PC-3 (cell line): ENCODE measurements at regions not wholly inside any gene's neighbourhood (a gene's known extent, or its start where the extent isn't known, plus 50 kb on each side); places are given as distances from the start of the nearest gene placed in this dataset.
A peak's percentile ranks its signal among the peaks of the same experiment; 100 is the strongest.

Source experiments
- ATAC-seq: fragments of 200-7000 bp; cut with Tn5 transposase; 2 replicates; pipeline ENCODE4 v1.9.1; 2020; ENCODE audit warnings: mild to moderate bottlenecking, moderate library complexity
- BruUV-seq: library from RNA; stranded (reverse); fragments of 400-500 nt; replicated peaks from 2 replicates; lab custom pipeline; 2021; lab: Mats Ljungman, UMichigan
- CTCF ChIA-PET: fragments of 300-600 bp; sonication (Branson Sonifier 250); formaldehyde crosslinking; loops from one replicate; lab custom pipeline; 2022; ENCODE audit warnings: antibody characterized with exemption; lab: Charles Lee
- POLR2A ChIA-PET: fragments of 300-600 bp; sonication (Branson Sonifier 250); formaldehyde crosslinking; loops from one replicate; lab custom pipeline; 2022; ENCODE audit warnings: antibody characterized with exemption; ENCODE audit not compliant: unreplicated experiment; lab: Charles Lee
- DNase-seq: peaks from one replicate; pipeline ENCODE4 v3.0.0-alpha.2; 2015
- H2AFZ ChIP-seq: fragments of 300-600 bp; sonication (generic); 2 replicates; pipeline ENCODE4 v1.6.0; 2016; ENCODE audit warnings: antibody characterized with exemption, low read length
- H3F3A ChIP-seq: fragments of 300-600 bp; sonication (generic); one replicate; pipeline ENCODE4 v1.6.0; 2017; ENCODE audit warnings: antibody characterized with exemption, low read length, control low read depth, mild to moderate bottlenecking; ENCODE audit not compliant: unreplicated experiment
- H3K27ac ChIP-seq: fragments of 300-600 bp; sonication (generic); 2 replicates; pipeline ENCODE4 v1.5.1; 2016; ENCODE audit warnings: mild to moderate bottlenecking, low read length
- H3K27me3 ChIP-seq: fragments of 300-600 bp; sonication (generic); 2 replicates; pipeline ENCODE4 v1.6.1; 2016; ENCODE audit warnings: low read length, mixed read lengths
- H3K36me3 ChIP-seq: fragments of 300-600 bp; sonication (generic); 2 replicates; pipeline ENCODE4 v1.6.1; 2016; ENCODE audit warnings: low read depth, mixed run types, low read length, mixed read lengths
- H3K4me1 ChIP-seq: fragments of 300-600 bp; sonication (generic); 2 replicates; pipeline ENCODE4 v1.5.1; 2016; ENCODE audit warnings: low read length; ENCODE audit not compliant: insufficient read depth
- H3K4me2 ChIP-seq: fragments of 300-600 bp; sonication (generic); 2 replicates; pipeline ENCODE4 v1.6.0; 2016; ENCODE audit warnings: low read length
- H3K4me3 ChIP-seq: fragments of 300-600 bp; sonication (generic); 2 replicates; pipeline ENCODE4 v1.5.1; 2016; ENCODE audit warnings: mild to moderate bottlenecking, low read length, mixed read lengths
- H3K79me2 ChIP-seq: fragments of 300-600 bp; sonication (generic); 2 replicates; pipeline ENCODE4 v1.6.1; 2017; ENCODE audit warnings: low read length, mixed read lengths
- H3K9ac ChIP-seq: fragments of 300-600 bp; sonication (generic); 2 replicates; pipeline ENCODE4 v1.6.0; 2016; ENCODE audit warnings: mild to moderate bottlenecking, low read length
- H3K9me2 ChIP-seq: fragments of 300-600 bp; sonication (generic); replicated peaks from 2 replicates; pipeline ENCODE4 v1.6.1; 2016; ENCODE audit warnings: mixed run types, low read length, mixed read lengths
- H3K9me3 ChIP-seq: fragments of 300-600 bp; sonication (generic); 2 replicates; pipeline ENCODE4 v1.6.1; 2016; ENCODE audit warnings: low read length, mixed read lengths
- H4K20me1 ChIP-seq: fragments of 300-600 bp; sonication (generic); 2 replicates; pipeline ENCODE4 v1.6.1; 2016; ENCODE audit warnings: low read length, mixed read lengths
- CTCF ChIP-seq: fragments of 300-600 bp; sonication (generic); conservative IDR thresholded peaks from 2 replicates; pipeline ENCODE4 v1.5.1; 2017; ENCODE audit warnings: antibody characterized with exemption, low read depth, mild to moderate bottlenecking, low read length
- EZH2 ChIP-seq: fragments of 300-600 bp; sonication (generic); IDR thresholded peaks from one replicate; pipeline ENCODE4 v1.6.1; 2017; ENCODE audit warnings: antibody characterized with exemption, mild to moderate bottlenecking, low read length; ENCODE audit not compliant: unreplicated experiment
- EZH2phosphoT487 ChIP-seq: fragments of 300-600 bp; sonication (generic); IDR thresholded peaks from 2 replicates; pipeline ENCODE4 v1.6.1; 2018; ENCODE audit warnings: mild to moderate bottlenecking, antibody characterized with exemption, low read length, borderline replicate concordance
- intact Hi-C: fragments of 100-400 bp; cut with micrococcal nuclease; formaldehyde crosslinking; loops from 2 replicates; pipeline ENCODE4 v1.9.0; 2023

GRCh38 chr4:123777373-123777772 lies 380.8 kb downstream of the SPRY1 start:
- no peak overlapping the region for H3K4me3 ChIP-seq
- H3K27me3 ChIP-seq, result no peaks in the 10 kb centered on the region
- no peak overlapping the region for H3K4me2 ChIP-seq
- H3K9me2 ChIP-seq, result no peaks in the 10 kb centered on the region
- TF ChIP-seq EZH2phosphoT487, result no peak
- no peak for TF ChIP-seq CTCF
- no peak for TF ChIP-seq EZH2
- no peaks in the 10 kb centered on the region for H3F3A ChIP-seq
- no peaks in the 10 kb centered on the region for H3K4me1 ChIP-seq
- no peak for DNase-seq
- ATAC-seq, result no peak
- no peak overlapping the region for H2AFZ ChIP-seq
- H4K20me1 ChIP-seq, result no peaks in the 10 kb centered on the region
- no peak overlapping the region for H3K9ac ChIP-seq
- H3K9me3 ChIP-seq, result no peaks in the 10 kb centered on the region
- ChIA-PET POLR2A (no interaction called here), CTCF (no interaction called here)
- H3K79me2 ChIP-seq, result no peaks in the 10 kb centered on the region
- no peak overlapping the region for H3K27ac ChIP-seq
- no TSS peak for BruUV-seq
- no peaks in the 10 kb centered on the region for H3K36me3 ChIP-seq
- intact Hi-C loops, result loop anchor here (10.0 kb wide), 1 partner anchor 1507 kb away; no protein-coding TSS in a partner anchor

GRCh38 chr4:123783151-123783790 lies 386.7 kb downstream of the SPRY1 start:
- Histone ChIP-seq H3K9ac (no peak overlapping the region), H3K4me3 (no peak overlapping the region), H3K36me3 (no peaks in the 10 kb centered on the region), H3K9me2 (no peaks in the 10 kb centered on the region), H3K27me3 (no peaks in the 10 kb centered on the region), H4K20me1 (no peaks in the 10 kb centered on the region), H3K4me2 (no peak overlapping the region), H3F3A (no peaks in the 10 kb centered on the region), H3K4me1 (peaks cover 7% of the 10 kb centered on the region; the same call in 1 of the 2 replicates), H2AFZ (no peak overlapping the region), H3K9me3 (no peaks in the 10 kb centered on the region), H3K27ac (no peak overlapping the region), H3K79me2 (no peaks in the 10 kb centered on the region)
- CTCF ChIA-PET, result interaction anchor here (1.0 kb wide), 1 partner anchor 10 kb away, joined by 5 read pairs; no protein-coding TSS in a partner anchor
- no peak for DNase-seq
- POLR2A ChIA-PET, result no interaction called here
- no TSS peak for BruUV-seq
- intact Hi-C loops, result no loop called here
- TF ChIP-seq CTCF, result no peak
- TF ChIP-seq EZH2phosphoT487, result no peak
- TF ChIP-seq EZH2, result no peak
- no peak for ATAC-seq

- H3F3A ChIP-seq, result no peaks in the 10 kb centered on the region
- H3K9ac ChIP-seq, result no peak overlapping the region
- H3K9me2 ChIP-seq, result no peaks in the 10 kb centered on the region
- TF ChIP-seq EZH2phosphoT487, result no peak
- no peak for TF ChIP-seq EZH2
- no peak for TF ChIP-seq CTCF
- intact Hi-C loops, result no loop called here
- POLR2A ChIA-PET, result no interaction called here
- CTCF ChIA-PET, result no interaction called here
- BruUV-seq, result no TSS peak
- peaks cover 7% of the 10 kb centered on the region; the same call in 1 of the 2 replicates for H3K4me1 ChIP-seq
- ATAC-seq (peak; percentile 35; the same call in 1 of the 2 replicates), DNase-seq (peak; percentile 18)
- no peak overlapping the region for H3K4me3 ChIP-seq
- no peaks in the 10 kb centered on the region for H3K79me2 ChIP-seq
- H4K20me1 ChIP-seq, result no peaks in the 10 kb centered on the region
- no peaks in the 10 kb centered on the region for H3K9me3 ChIP-seq
- H3K27me3 ChIP-seq, result no peaks in the 10 kb centered on the region
- H3K27ac ChIP-seq, result no peak overlapping the region
- H3K36me3 ChIP-seq, result no peaks in the 10 kb centered on the region
- no peak overlapping the region for H2AFZ ChIP-seq
- no peak overlapping the region for H3K4me2 ChIP-seq
Observed at GRCh38 chr4:123783921-123784320, 387.3 kb downstream of the SPRY1 start.
